ENCODE measurements at regions not wholly inside any gene's neighbourhood (a gene's known extent, or its start where the extent isn't known, plus 50 kb on each side); places are given as distances from the start of the nearest gene placed in this dataset.

DNA sequence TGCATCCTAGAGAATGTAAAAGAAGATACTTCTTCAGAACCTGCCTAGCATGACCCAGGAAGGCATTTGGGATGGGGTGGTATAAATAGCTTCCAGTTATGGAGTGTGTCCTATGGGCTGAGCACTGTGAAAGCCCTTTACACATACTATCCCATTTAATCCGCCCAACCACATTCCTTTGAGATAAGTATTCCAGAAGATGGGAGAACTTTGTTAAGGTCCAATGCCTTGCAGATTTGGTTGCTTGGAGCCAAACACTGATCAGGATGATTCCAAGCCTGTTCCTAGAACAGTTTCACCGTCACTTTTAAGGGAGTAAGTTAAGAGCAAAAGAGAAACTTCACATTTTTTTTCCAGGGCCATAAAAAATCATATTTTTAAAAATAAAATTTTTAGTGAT lies 82.5 kb upstream of the CLMN start:
- H3K79me2 ChIP-seq, result no peaks in the 10 kb centered on the region
- no peaks in the 10 kb centered on the region for H3K9me3 ChIP-seq (ENCODE audit: low read depth)
- no peaks in the 10 kb centered on the region for H4K20me1 ChIP-seq (ENCODE audit: insufficient read depth, poor library complexity, severe bottlenecking)
- no peak overlapping the region for H3K4me3 ChIP-seq
- no peak overlapping the region for H3K4me2 ChIP-seq
- DNase-seq (ENCODE audit: low spot score), result no peak
- 64% methylated on average over 2 of the region's 2 CpGs for WGBS (ENCODE audit: low lambda C conversion rate, missing lambda C conversion rate)
- no peaks in the 10 kb centered on the region for H3K36me3 ChIP-seq (replicated peaks; ENCODE audit: insufficient read depth, low read depth)
- no peak overlapping the region for H3K27ac ChIP-seq
- no peak for TF ChIP-seq EZH2phosphoT487 (IDR thresholded peaks at IDR 0.05; ENCODE audit: low read depth, severe bottlenecking, unreplicated experiment)
- TF ChIP-seq CTCF (IDR thresholded peaks at IDR 0.05; ENCODE audit: poor library complexity), result no peak
- no peak for TF ChIP-seq EZH2 (IDR thresholded peaks at IDR 0.05; ENCODE audit: borderline replicate concordance)
- H2AFZ ChIP-seq, result no peak overlapping the region
- H3K9me2 ChIP-seq (replicated peaks; ENCODE audit: insufficient read depth), result no peaks in the 10 kb centered on the region
- H3K27me3 ChIP-seq, result no peaks in the 10 kb centered on the region
- H3K4me1 ChIP-seq (ENCODE audit: insufficient read depth), result no peaks in the 10 kb centered on the region

DNA sequence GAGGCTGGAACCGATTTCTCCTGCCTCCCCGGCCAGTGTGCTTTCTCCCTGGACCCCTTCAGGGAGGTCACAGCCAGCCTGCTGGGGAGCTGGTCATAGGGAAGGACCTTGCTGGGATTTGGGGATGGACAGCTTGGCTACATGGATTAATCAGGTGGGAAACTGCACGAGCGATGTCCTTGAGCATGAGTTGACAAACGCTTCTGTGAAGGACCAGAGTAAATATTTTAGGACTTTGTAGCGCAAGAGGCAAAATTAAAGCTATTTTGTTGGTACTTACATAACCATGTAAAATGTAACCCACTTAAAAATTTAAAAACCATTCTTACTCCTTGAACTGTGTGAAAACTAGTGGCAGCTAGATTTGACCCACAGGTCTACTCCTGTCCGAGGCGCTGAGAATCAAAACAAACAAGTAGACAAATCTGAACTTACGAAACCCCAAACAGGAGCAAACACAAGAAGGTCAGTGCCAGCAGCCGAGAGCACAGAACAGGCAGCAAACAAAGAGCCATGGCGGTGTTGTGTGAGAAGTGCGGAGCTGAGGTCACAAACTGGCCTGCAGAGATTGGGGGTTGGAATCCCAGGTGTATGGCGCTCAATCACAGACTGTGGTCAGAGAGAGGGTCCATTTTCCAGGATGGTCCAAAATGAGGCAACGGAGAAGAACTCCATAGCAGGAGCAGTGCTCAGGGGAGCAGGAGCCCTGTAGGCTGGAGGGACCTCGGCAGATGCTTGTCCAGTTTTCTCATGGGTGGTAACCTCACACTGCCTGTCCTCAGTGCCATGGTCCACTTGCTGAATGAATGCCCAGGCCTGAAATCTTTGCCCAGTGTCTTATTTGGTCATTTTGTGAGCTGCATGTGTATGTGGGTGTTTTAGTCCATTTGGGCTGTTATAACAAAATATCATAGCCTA lies 79.2 kb upstream of the CLMN start:
- Histone ChIP-seq H3K9me2 (replicated peaks; ENCODE audit: insufficient read depth) (no peaks in the 10 kb centered on the region), H2AFZ (no peak overlapping the region), H3K79me2 (no peaks in the 10 kb centered on the region), H3K4me1 (ENCODE audit: insufficient read depth) (no peaks in the 10 kb centered on the region), H3K9me3 (ENCODE audit: low read depth) (no peaks in the 10 kb centered on the region), H3K27me3 (no peaks in the 10 kb centered on the region), H3K36me3 (replicated peaks; ENCODE audit: insufficient read depth, low read depth) (no peaks in the 10 kb centered on the region), H4K20me1 (ENCODE audit: insufficient read depth, poor library complexity, severe bottlenecking) (no peaks in the 10 kb centered on the region), H3K4me3 (no peak overlapping the region), H3K4me2 (no peak overlapping the region), H3K27ac (no peak overlapping the region)
- no peak for DNase-seq (ENCODE audit: low spot score)
- 88% methylated on average over 15 of the region's 15 CpGs for WGBS (ENCODE audit: low lambda C conversion rate, missing lambda C conversion rate)
- no peak for TF ChIP-seq CTCF (IDR thresholded peaks at IDR 0.05; ENCODE audit: poor library complexity)
- TF ChIP-seq EZH2 (IDR thresholded peaks at IDR 0.05; ENCODE audit: borderline replicate concordance), result no peak
- no peak for TF ChIP-seq EZH2phosphoT487 (IDR thresholded peaks at IDR 0.05; ENCODE audit: low read depth, severe bottlenecking, unreplicated experiment)

GRCh38 chr14:95397325-95397724 lies 77.6 kb upstream of the CLMN start:
- DNase-seq (ENCODE audit: low spot score), result no peak
- WGBS (ENCODE audit: low lambda C conversion rate, missing lambda C conversion rate), result 96% methylated on average over 6 of the region's 6 CpGs
- Histone ChIP-seq H3K27me3 (no peaks in the 10 kb centered on the region), H3K9me2 (replicated peaks; ENCODE audit: insufficient read depth) (no peaks in the 10 kb centered on the region), H3K9me3 (ENCODE audit: low read depth) (no peaks in the 10 kb centered on the region), H3K4me3 (no peak overlapping the region), H3K4me1 (ENCODE audit: insufficient read depth) (no peaks in the 10 kb centered on the region), H2AFZ (no peak overlapping the region), H4K20me1 (ENCODE audit: insufficient read depth, poor library complexity, severe bottlenecking) (no peaks in the 10 kb centered on the region), H3K27ac (no peak overlapping the region), H3K4me2 (no peak overlapping the region), H3K36me3 (replicated peaks; ENCODE audit: insufficient read depth, low read depth) (no peaks in the 10 kb centered on the region), H3K79me2 (no peaks in the 10 kb centered on the region)
- TF ChIP-seq CTCF (IDR thresholded peaks at IDR 0.05; ENCODE audit: poor library complexity) (no peak), EZH2phosphoT487 (IDR thresholded peaks at IDR 0.05; ENCODE audit: low read depth, severe bottlenecking, unreplicated experiment) (no peak), EZH2 (IDR thresholded peaks at IDR 0.05; ENCODE audit: borderline replicate concordance) (no peak)
